ENCODE measurements at regions not wholly inside any gene's neighbourhood (a gene's known extent, or its start where the extent isn't known, plus 50 kb on each side); places are given as distances from the start of the nearest gene placed in this dataset.

- H2BK5ac ChIP-seq (ENCODE audit: low read depth, low read length, poor library complexity), result no peak overlapping the region
- H3K79me2 ChIP-seq (ENCODE audit: control insufficient read depth, insufficient read depth, low read length, poor library complexity), result no peaks in the 10 kb centered on the region
- no peak overlapping the region for H3K9ac ChIP-seq (ENCODE audit: low read length)
- no peaks in the 10 kb centered on the region for H3K9me3 ChIP-seq (ENCODE audit: insufficient read depth, low read depth, low read length)
- no peak overlapping the region for H3K23ac ChIP-seq (ENCODE audit: low read length)
- H2AK5ac ChIP-seq (ENCODE audit: low read length), result no peak overlapping the region
- no CpG with 5 or more reads among the region's 3 CpGs for WGBS (ENCODE audit: extremely low coverage, insufficient coverage, insufficient read length)
- H3K4me1 ChIP-seq (ENCODE audit: control insufficient read depth in 1 of 2, insufficient read depth in 2 of 2, low read length in 2 of 2), result no peaks in the 10 kb centered on the region
- H3K18ac ChIP-seq (ENCODE audit: low read length), result no peak overlapping the region
- H2BK120ac ChIP-seq (ENCODE audit: insufficient read depth, low read length, poor library complexity), result no peak overlapping the region
- H4K8ac ChIP-seq (ENCODE audit: low read depth, low read length), result no peak overlapping the region
- H3K79me1 ChIP-seq (ENCODE audit: low read length), result peaks cover 1% of the 10 kb centered on the region
- DNase-seq, result no peak
- no peak overlapping the region for H3K4me3 ChIP-seq (ENCODE audit: low read depth, low read length)
- no peak overlapping the region for H2AFZ ChIP-seq (ENCODE audit: insufficient read depth, low read length, poor library complexity)
- no peak overlapping the region for H3K14ac ChIP-seq (ENCODE audit: low read length)
- H4K91ac ChIP-seq (ENCODE audit: low read depth, low read length), result no peak overlapping the region
- no peak overlapping the region for H3K4me2 ChIP-seq (ENCODE audit: low read length)
- no peak overlapping the region for H4K12ac ChIP-seq (ENCODE audit: low read depth, low read length)
- H3K27me3 ChIP-seq (ENCODE audit: insufficient read depth, low read length), result no peaks in the 10 kb centered on the region
- H3K36me3 ChIP-seq (ENCODE audit: control insufficient read depth in 1 of 2, insufficient read depth in 2 of 2, low read length in 2 of 2), result no peaks in the 10 kb centered on the region
- H2BK12ac ChIP-seq (ENCODE audit: low read length), result no peak overlapping the region
- no peak overlapping the region for H3K27ac ChIP-seq (ENCODE audit: low read depth, low read length)
- H3K4ac ChIP-seq (ENCODE audit: low read depth, low read length), result no peak overlapping the region
Measured at GRCh38 chr12:42766026-42766425, 176.5 kb upstream of the PRICKLE1 start.

GRCh38 chr12:42763682-42764081 lies 174.1 kb upstream of the PRICKLE1 start:
- Histone ChIP-seq H2BK5ac (ENCODE audit: low read depth, low read length, poor library complexity) (no peak overlapping the region), H3K18ac (ENCODE audit: low read length) (no peak overlapping the region), H2BK120ac (ENCODE audit: insufficient read depth, low read length, poor library complexity) (no peak overlapping the region), H3K14ac (ENCODE audit: low read length) (no peak overlapping the region), H3K4me2 (ENCODE audit: low read length) (no peak overlapping the region), H3K27ac (ENCODE audit: low read depth, low read length) (no peak overlapping the region), H4K91ac (ENCODE audit: low read depth, low read length) (no peak overlapping the region), H3K27me3 (ENCODE audit: insufficient read depth, low read length) (no peaks in the 10 kb centered on the region), H2AFZ (ENCODE audit: insufficient read depth, low read length, poor library complexity) (no peak overlapping the region), H3K36me3 (ENCODE audit: control insufficient read depth in 1 of 2, insufficient read depth in 2 of 2, low read length in 2 of 2) (no peaks in the 10 kb centered on the region), H2AK5ac (ENCODE audit: low read length) (no peak overlapping the region), H3K4ac (ENCODE audit: low read depth, low read length) (no peak overlapping the region), H3K79me2 (ENCODE audit: control insufficient read depth, insufficient read depth, low read length, poor library complexity) (no peaks in the 10 kb centered on the region), H3K4me3 (ENCODE audit: low read depth, low read length) (no peak overlapping the region), H3K79me1 (ENCODE audit: low read length) (peaks cover 1% of the 10 kb centered on the region), H3K9ac (ENCODE audit: low read length) (no peak overlapping the region), H3K9me3 (ENCODE audit: insufficient read depth, low read depth, low read length) (no peaks in the 10 kb centered on the region), H3K23ac (ENCODE audit: low read length) (no peak overlapping the region), H2BK12ac (ENCODE audit: low read length) (no peak overlapping the region), H4K12ac (ENCODE audit: low read depth, low read length) (no peak overlapping the region), H3K4me1 (ENCODE audit: control insufficient read depth in 1 of 2, insufficient read depth in 2 of 2, low read length in 2 of 2) (peaks cover 4 to 7% of the 10 kb centered on the region in 2 experiments), H4K8ac (ENCODE audit: low read depth, low read length) (no peak overlapping the region)
- no peak for DNase-seq
- no CpG with 5 or more reads among the region's 4 CpGs for WGBS (ENCODE audit: extremely low coverage, insufficient coverage, insufficient read length)

- no peak overlapping the region for H2BK5ac ChIP-seq (ENCODE audit: low read depth, low read length, poor library complexity)
- no peak overlapping the region for H3K14ac ChIP-seq (ENCODE audit: low read length)
- no peaks in the 10 kb centered on the region for H3K79me2 ChIP-seq (ENCODE audit: control insufficient read depth, insufficient read depth, low read length, poor library complexity)
- no peak overlapping the region for H3K9ac ChIP-seq (ENCODE audit: low read length)
- H3K23ac ChIP-seq (ENCODE audit: low read length), result no peak overlapping the region
- no CpG with 5 or more reads among the region's 1 CpG for WGBS (ENCODE audit: extremely low coverage, insufficient coverage, insufficient read length)
- H2AK5ac ChIP-seq (ENCODE audit: low read length), result no peak overlapping the region
- no peak overlapping the region for H3K4me2 ChIP-seq (ENCODE audit: low read length)
- H2BK120ac ChIP-seq (ENCODE audit: insufficient read depth, low read length, poor library complexity), result no peak overlapping the region
- H3K27me3 ChIP-seq (ENCODE audit: insufficient read depth, low read length), result no peaks in the 10 kb centered on the region
- no peak overlapping the region for H4K91ac ChIP-seq (ENCODE audit: low read depth, low read length)
- no peaks in the 10 kb centered on the region for H3K9me3 ChIP-seq (ENCODE audit: insufficient read depth, low read depth, low read length)
- no peak overlapping the region for H3K4me3 ChIP-seq (ENCODE audit: low read depth, low read length)
- H3K79me1 ChIP-seq (ENCODE audit: low read length), result peaks cover 4% of the 10 kb centered on the region
- DNase-seq, result no peak
- no peak overlapping the region for H4K8ac ChIP-seq (ENCODE audit: low read depth, low read length)
- H3K36me3 ChIP-seq (ENCODE audit: control insufficient read depth in 1 of 2, insufficient read depth in 2 of 2, low read length in 2 of 2), result no peaks in the 10 kb centered on the region
- no peak overlapping the region for H2BK12ac ChIP-seq (ENCODE audit: low read length)
- no peak overlapping the region for H3K18ac ChIP-seq (ENCODE audit: low read length)
- H2AFZ ChIP-seq (ENCODE audit: insufficient read depth, low read length, poor library complexity), result no peak overlapping the region
- H4K12ac ChIP-seq (ENCODE audit: low read depth, low read length), result no peak overlapping the region
- peaks cover 6 to 12% of the 10 kb centered on the region in 2 experiments for H3K4me1 ChIP-seq (ENCODE audit: control insufficient read depth in 1 of 2, insufficient read depth in 2 of 2, low read length in 2 of 2)
- H3K27ac ChIP-seq (ENCODE audit: low read depth, low read length), result no peak overlapping the region
- H3K4ac ChIP-seq (ENCODE audit: low read depth, low read length), result no peak overlapping the region
Measured at GRCh38 chr12:42762395-42762925, 172.9 kb upstream of the PRICKLE1 start.

GRCh38 chr12:42761601-42762350 lies 172.2 kb upstream of the PRICKLE1 start:
- no peak overlapping the region for H2BK5ac ChIP-seq (ENCODE audit: low read depth, low read length, poor library complexity)
- WGBS (ENCODE audit: extremely low coverage, insufficient coverage, insufficient read length), result no CpG with 5 or more reads among the region's 4 CpGs

More at GRCh38 chr12:42761601-42762350, 172.2 kb upstream of the PRICKLE1 start:
- H3K9ac ChIP-seq (ENCODE audit: low read length), result no peak overlapping the region
- H2AK5ac ChIP-seq (ENCODE audit: low read length), result no peak overlapping the region
- H3K27me3 ChIP-seq (ENCODE audit: insufficient read depth, low read length), result no peaks in the 10 kb centered on the region
- no peak overlapping the region for H3K4me3 ChIP-seq (ENCODE audit: low read depth, low read length)
- H3K4me2 ChIP-seq (ENCODE audit: low read length), result no peak overlapping the region
- no peaks in the 10 kb centered on the region for H3K79me2 ChIP-seq (ENCODE audit: control insufficient read depth, insufficient read depth, low read length, poor library complexity)
- H3K23ac ChIP-seq (ENCODE audit: low read length), result no peak overlapping the region
- no peak for DNase-seq
- peaks cover 7 to 14% of the 10 kb centered on the region in 2 experiments for H3K4me1 ChIP-seq (ENCODE audit: control insufficient read depth in 1 of 2, insufficient read depth in 2 of 2, low read length in 2 of 2)
- no peak overlapping the region for H3K4ac ChIP-seq (ENCODE audit: low read depth, low read length)
- peaks cover 7% of the 10 kb centered on the region for H3K79me1 ChIP-seq (ENCODE audit: low read length)
- H3K9me3 ChIP-seq (ENCODE audit: insufficient read depth, low read depth, low read length), result no peaks in the 10 kb centered on the region
- H3K27ac ChIP-seq (ENCODE audit: low read depth, low read length), result no peak overlapping the region
- H2BK120ac ChIP-seq (ENCODE audit: insufficient read depth, low read length, poor library complexity), result no peak overlapping the region
- H4K91ac ChIP-seq (ENCODE audit: low read depth, low read length), result no peak overlapping the region
- no peak overlapping the region for H2AFZ ChIP-seq (ENCODE audit: insufficient read depth, low read length, poor library complexity)
- H3K18ac ChIP-seq (ENCODE audit: low read length), result no peak overlapping the region
- no peak overlapping the region for H2BK12ac ChIP-seq (ENCODE audit: low read length)
- H3K36me3 ChIP-seq (ENCODE audit: control insufficient read depth in 1 of 2, insufficient read depth in 2 of 2, low read length in 2 of 2), result no peaks in the 10 kb centered on the region
- no peak overlapping the region for H3K14ac ChIP-seq (ENCODE audit: low read length)
- no peak overlapping the region for H4K12ac ChIP-seq (ENCODE audit: low read depth, low read length)
- H4K8ac ChIP-seq (ENCODE audit: low read depth, low read length), result no peak overlapping the region

Data from trophoblast cell (in vitro differentiated cells and primary cell).